KOPT-K1 (cell line): ENCODE measurements at regions not wholly inside any gene's neighbourhood (a gene's known extent, or its start where the extent isn't known, plus 50 kb on each side); places are given as distances from the start of the nearest gene placed in this dataset.

Experiments
- H3K27ac ChIP-seq: fragments of 200-600 bp; sonication (generic); 2 replicates; pipeline ENCODE4 v1.5.1; 2016; ENCODE audit warnings: antibody characterized with exemption, mild to moderate bottlenecking, low read depth, low read length; ENCODE audit not compliant: poor library complexity, severe bottlenecking
- H3K36me3 ChIP-seq: fragments of 200-600 bp; sonication (generic); 2 replicates; pipeline ENCODE4 v1.5.1; 2017; ENCODE audit warnings: antibody characterized with exemption, mild to moderate bottlenecking, low read length, moderate library complexity; ENCODE audit not compliant: insufficient read depth
- H3K9me3 ChIP-seq: fragments of 200-600 bp; sonication (generic); 2 replicates; pipeline ENCODE4 v1.5.1; 2017; ENCODE audit warnings: antibody characterized with exemption, low read length, mild to moderate bottlenecking; ENCODE audit not compliant: insufficient read depth, poor library complexity, severe bottlenecking

- Histone ChIP-seq H3K9me3 (peaks cover 4% of the 10 kb centered on the region), H3K36me3 (no peaks in the 10 kb centered on the region), H3K27ac (no peak overlapping the region)
Measured at GRCh38 chr3:28104896-28105534, 136.4 kb upstream of the CMC1 start.

- Histone ChIP-seq H3K9me3 (no peaks in the 10 kb centered on the region), H3K27ac (no peak overlapping the region), H3K36me3 (no peaks in the 10 kb centered on the region)
Measured at GRCh38 chr3:28109829-28110228, 131.6 kb upstream of the CMC1 start.

- no peaks in the 10 kb centered on the region for H3K36me3 ChIP-seq
- H3K9me3 ChIP-seq, result no peaks in the 10 kb centered on the region
- no peak overlapping the region for H3K27ac ChIP-seq
Measured at GRCh38 chr3:28110869-28111268, 130.6 kb upstream of the CMC1 start.

- H3K36me3 ChIP-seq, result no peaks in the 10 kb centered on the region
- H3K9me3 ChIP-seq, result no peaks in the 10 kb centered on the region
- no peak overlapping the region for H3K27ac ChIP-seq
Measured at GRCh38 chr3:28114893-28115292, 126.5 kb upstream of the CMC1 start.

- no peaks in the 10 kb centered on the region for H3K36me3 ChIP-seq
- H3K27ac ChIP-seq, result no peak overlapping the region
- no peaks in the 10 kb centered on the region for H3K9me3 ChIP-seq
Measured at GRCh38 chr3:28115316-28115715, 126.1 kb upstream of the CMC1 start.

DNA sequence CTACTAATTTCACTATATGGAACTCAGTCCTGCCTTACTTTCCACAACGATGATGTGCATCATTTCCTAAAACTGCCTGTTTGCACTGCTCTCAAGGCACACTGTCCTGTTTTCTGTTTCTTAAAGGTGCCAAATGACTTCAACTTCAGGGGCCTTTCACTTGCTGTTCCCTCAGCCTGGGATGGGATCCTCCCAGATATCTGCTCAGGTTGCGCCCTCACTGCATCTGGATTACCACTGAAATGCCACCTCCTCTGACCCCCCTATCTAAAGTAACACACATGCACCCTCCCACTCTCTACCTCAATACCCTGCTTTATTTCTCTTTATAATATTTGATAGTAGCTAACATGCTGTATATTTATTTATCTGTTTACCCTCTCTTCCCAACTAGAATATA lies 123.8 kb upstream of the CMC1 start:
- Histone ChIP-seq H3K36me3 (no peaks in the 10 kb centered on the region), H3K9me3 (no peaks in the 10 kb centered on the region), H3K27ac (no peak overlapping the region)

DNA sequence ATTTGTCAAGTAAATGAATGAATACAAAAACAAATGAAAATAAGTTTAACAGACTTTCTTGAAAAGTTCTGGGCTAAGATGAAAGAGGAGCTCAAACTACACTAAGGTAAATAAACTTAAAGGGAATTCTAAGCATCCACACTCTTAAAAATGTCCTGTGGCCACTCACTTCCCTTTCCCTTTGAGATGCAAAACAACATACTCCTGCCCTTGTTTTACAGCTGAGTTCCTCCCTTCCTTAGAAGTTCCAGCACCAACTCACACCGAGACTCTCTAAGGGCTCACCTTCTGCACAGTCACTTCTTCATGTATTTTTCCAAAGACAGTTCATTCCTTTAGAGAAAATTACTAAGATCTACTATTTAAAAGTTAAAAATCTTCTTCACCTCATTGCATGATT lies 123.3 kb upstream of the CMC1 start:
- Histone ChIP-seq H3K27ac (no peak overlapping the region), H3K36me3 (no peaks in the 10 kb centered on the region), H3K9me3 (no peaks in the 10 kb centered on the region)

DNA sequence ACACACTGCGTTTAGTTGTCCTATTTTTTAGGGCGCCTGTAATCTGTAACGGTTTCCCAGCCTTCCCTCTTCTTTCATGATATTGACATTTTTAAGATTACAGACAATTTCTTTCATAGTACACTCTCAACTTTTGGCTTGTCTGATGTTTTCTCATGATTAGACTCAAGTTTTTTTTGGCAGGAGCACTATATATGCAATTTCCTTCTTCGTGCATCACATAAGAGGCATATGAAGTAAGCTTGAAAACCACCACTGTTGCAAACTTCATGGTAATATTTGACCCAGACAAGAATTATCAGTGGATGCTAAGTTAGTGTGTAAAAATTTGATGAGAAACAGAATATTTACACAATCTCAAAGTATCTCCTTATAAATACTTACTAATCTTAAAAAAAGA lies 119.2 kb upstream of the CMC1 start:
- Histone ChIP-seq H3K9me3 (no peaks in the 10 kb centered on the region), H3K27ac (no peak overlapping the region), H3K36me3 (no peaks in the 10 kb centered on the region)

- no peak overlapping the region for H3K27ac ChIP-seq
- H3K36me3 ChIP-seq, result no peaks in the 10 kb centered on the region
- no peaks in the 10 kb centered on the region for H3K9me3 ChIP-seq
Measured at GRCh38 chr3:28124882-28125281, 116.5 kb upstream of the CMC1 start.

DNA sequence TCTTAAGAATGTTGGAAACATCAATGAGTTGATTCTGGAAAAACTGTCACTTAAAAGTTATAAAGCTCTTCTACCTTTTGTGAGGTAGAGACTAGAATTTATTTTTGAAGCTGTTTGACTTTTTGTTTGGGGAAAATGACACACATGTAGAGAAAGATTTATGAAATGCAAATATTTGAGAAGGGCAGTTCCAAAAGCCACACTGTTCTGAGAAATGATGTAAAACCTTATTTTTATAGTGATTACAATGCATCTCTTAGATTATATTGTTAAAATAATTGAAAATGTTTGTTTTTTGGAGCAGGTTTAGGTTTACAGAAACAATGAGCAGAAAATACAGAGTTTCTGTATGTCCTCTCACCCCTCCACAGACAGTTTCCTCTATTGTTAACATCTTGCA lies 116.1 kb upstream of the CMC1 start:
- H3K27ac ChIP-seq, result no peak overlapping the region
- H3K9me3 ChIP-seq, result no peaks in the 10 kb centered on the region
- no peaks in the 10 kb centered on the region for H3K36me3 ChIP-seq

GRCh38 chr3:28130836-28131235 lies 110.6 kb upstream of the CMC1 start:
- no peak overlapping the region for H3K27ac ChIP-seq
- no peaks in the 10 kb centered on the region for H3K9me3 ChIP-seq
- H3K36me3 ChIP-seq, result no peaks in the 10 kb centered on the region

DNA sequence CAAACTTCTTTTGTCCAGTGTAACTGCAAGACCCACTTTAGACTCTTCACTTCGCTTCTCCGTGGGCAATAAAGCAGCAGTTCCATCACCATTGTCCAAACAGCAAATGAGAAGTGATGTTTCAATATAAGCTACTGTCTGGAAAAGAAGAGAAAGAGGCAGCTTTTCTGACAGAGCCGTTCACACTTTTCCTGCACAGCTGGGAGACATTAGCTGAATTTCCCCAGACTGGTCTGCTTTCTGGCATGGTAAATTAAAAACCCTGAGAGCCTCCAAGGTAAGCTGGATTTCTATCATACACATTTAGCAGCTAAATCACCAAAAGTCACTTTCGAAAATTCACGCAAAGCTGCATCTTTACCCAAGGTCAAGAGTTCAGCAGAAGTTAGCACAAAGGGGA lies 108.5 kb upstream of the CMC1 start:
- H3K27ac ChIP-seq, result no peak overlapping the region
- no peaks in the 10 kb centered on the region for H3K9me3 ChIP-seq
- no peaks in the 10 kb centered on the region for H3K36me3 ChIP-seq

- H3K27ac ChIP-seq, result no peak overlapping the region
- H3K9me3 ChIP-seq, result no peaks in the 10 kb centered on the region
- no peaks in the 10 kb centered on the region for H3K36me3 ChIP-seq
Measured at GRCh38 chr3:28134198-28134597, 107.2 kb upstream of the CMC1 start.

GRCh38 chr3:28134792-28135375 lies 106.5 kb upstream of the CMC1 start:
- Histone ChIP-seq H3K36me3 (no peaks in the 10 kb centered on the region), H3K9me3 (no peaks in the 10 kb centered on the region), H3K27ac (no peak overlapping the region)

- no peaks in the 10 kb centered on the region for H3K9me3 ChIP-seq
- no peaks in the 10 kb centered on the region for H3K36me3 ChIP-seq
- no peak overlapping the region for H3K27ac ChIP-seq
Measured at GRCh38 chr3:28136607-28137216, 104.7 kb upstream of the CMC1 start.

GRCh38 chr3:28138043-28138610 lies 103.3 kb upstream of the CMC1 start:
- no peak overlapping the region for H3K27ac ChIP-seq
- H3K36me3 ChIP-seq, result no peaks in the 10 kb centered on the region

More at GRCh38 chr3:28138043-28138610, 103.3 kb upstream of the CMC1 start:
- H3K9me3 ChIP-seq, result no peaks in the 10 kb centered on the region
